ENCODE measurements at regions not wholly inside any gene's neighbourhood (a gene's known extent, or its start where the extent isn't known, plus 50 kb on each side); places are given as distances from the start of the nearest gene placed in this dataset.

- Histone ChIP-seq H3K4me3 (ENCODE audit: low read length) (no peak overlapping the region), H3K27ac (ENCODE audit: low read depth, low read length) (no peak overlapping the region), H3K36me3 (ENCODE audit: control insufficient read depth, insufficient read depth, low read length) (no peaks in the 10 kb centered on the region), H3K9ac (ENCODE audit: low read length) (no peak overlapping the region), H3K4me1 (ENCODE audit: control insufficient read depth, insufficient read depth, low read length) (no peaks in the 10 kb centered on the region), H3K27me3 (ENCODE audit: control insufficient read depth, insufficient read depth, low read length) (peaks cover 6% of the 10 kb centered on the region)
Observed at GRCh38 chr1:30649321-30649991, 73.9 kb downstream of the MATN1 start.

GRCh38 chr1:30648408-30649000 is 74.9 kb downstream of the MATN1 start:
- no peak overlapping the region for H3K27ac ChIP-seq (ENCODE audit: low read depth, low read length)
- peaks cover 6% of the 10 kb centered on the region for H3K27me3 ChIP-seq (ENCODE audit: control insufficient read depth, insufficient read depth, low read length)

GRCh38 chr1:30645807-30646206 is 77.6 kb downstream of the MATN1 start:
- H3K4me1 ChIP-seq (ENCODE audit: control insufficient read depth, insufficient read depth, low read length): no peaks in the 10 kb centered on the region
- no peak overlapping the region for H3K9ac ChIP-seq (ENCODE audit: low read length)
- H3K27ac ChIP-seq (ENCODE audit: low read depth, low read length): no peak overlapping the region
- no peak overlapping the region for H3K4me3 ChIP-seq (ENCODE audit: low read length)
- H3K27me3 ChIP-seq (ENCODE audit: control insufficient read depth, insufficient read depth, low read length): peaks cover 6% of the 10 kb centered on the region
- no peaks in the 10 kb centered on the region for H3K36me3 ChIP-seq (ENCODE audit: control insufficient read depth, insufficient read depth, low read length)

More at GRCh38 chr1:30648408-30649000, 74.9 kb downstream of the MATN1 start:
- Histone ChIP-seq H3K9ac (ENCODE audit: low read length) (no peak overlapping the region), H3K36me3 (ENCODE audit: control insufficient read depth, insufficient read depth, low read length) (no peaks in the 10 kb centered on the region), H3K4me1 (ENCODE audit: control insufficient read depth, insufficient read depth, low read length) (no peaks in the 10 kb centered on the region), H3K4me3 (ENCODE audit: low read length) (no peak overlapping the region)

- Histone ChIP-seq H3K4me3 (ENCODE audit: low read length) (no peak overlapping the region), H3K4me1 (ENCODE audit: control insufficient read depth, insufficient read depth, low read length) (no peaks in the 10 kb centered on the region), H3K27ac (ENCODE audit: low read depth, low read length) (no peak overlapping the region), H3K9ac (ENCODE audit: low read length) (no peak overlapping the region), H3K27me3 (ENCODE audit: control insufficient read depth, insufficient read depth, low read length) (no peaks in the 10 kb centered on the region), H3K36me3 (ENCODE audit: control insufficient read depth, insufficient read depth, low read length) (no peaks in the 10 kb centered on the region)
Observed at GRCh38 chr1:30642391-30643120, 80.8 kb downstream of the MATN1 start.

- Histone ChIP-seq H3K4me3 (ENCODE audit: low read length) (no peak overlapping the region), H3K4me1 (ENCODE audit: control insufficient read depth, insufficient read depth, low read length) (peaks cover 5% of the 10 kb centered on the region), H3K27me3 (ENCODE audit: control insufficient read depth, insufficient read depth, low read length) (no peaks in the 10 kb centered on the region), H3K27ac (ENCODE audit: low read depth, low read length) (no peak overlapping the region), H3K36me3 (ENCODE audit: control insufficient read depth, insufficient read depth, low read length) (no peaks in the 10 kb centered on the region), H3K9ac (ENCODE audit: low read length) (no peak overlapping the region)
Observed at GRCh38 chr1:30641572-30642353, 81.6 kb downstream of the MATN1 start.

- no peak overlapping the region for H3K4me3 ChIP-seq (ENCODE audit: low read length)
- H3K9ac ChIP-seq (ENCODE audit: low read length): no peak overlapping the region
- no peak overlapping the region for H3K27ac ChIP-seq (ENCODE audit: low read depth, low read length)
- H3K36me3 ChIP-seq (ENCODE audit: control insufficient read depth, insufficient read depth, low read length): no peaks in the 10 kb centered on the region
- peaks cover 5% of the 10 kb centered on the region for H3K4me1 ChIP-seq (ENCODE audit: control insufficient read depth, insufficient read depth, low read length)
- no peaks in the 10 kb centered on the region for H3K27me3 ChIP-seq (ENCODE audit: control insufficient read depth, insufficient read depth, low read length)
Observed at GRCh38 chr1:30639881-30640452, 83.4 kb downstream of the MATN1 start.

- Histone ChIP-seq H3K9ac (ENCODE audit: low read length) (no peak overlapping the region), H3K4me3 (ENCODE audit: low read length) (no peak overlapping the region), H3K27ac (ENCODE audit: low read depth, low read length) (no peak overlapping the region), H3K4me1 (ENCODE audit: control insufficient read depth, insufficient read depth, low read length) (peaks cover 5% of the 10 kb centered on the region), H3K36me3 (ENCODE audit: control insufficient read depth, insufficient read depth, low read length) (no peaks in the 10 kb centered on the region), H3K27me3 (ENCODE audit: control insufficient read depth, insufficient read depth, low read length) (no peaks in the 10 kb centered on the region)
Observed at GRCh38 chr1:30638811-30639210, 84.6 kb downstream of the MATN1 start.

GRCh38 chr1:30638086-30638485 is 85.3 kb downstream of the MATN1 start:
- Histone ChIP-seq H3K27ac (ENCODE audit: low read depth, low read length) (no peak overlapping the region), H3K36me3 (ENCODE audit: control insufficient read depth, insufficient read depth, low read length) (no peaks in the 10 kb centered on the region), H3K27me3 (ENCODE audit: control insufficient read depth, insufficient read depth, low read length) (no peaks in the 10 kb centered on the region), H3K4me1 (ENCODE audit: control insufficient read depth, insufficient read depth, low read length) (peaks cover 5% of the 10 kb centered on the region), H3K4me3 (ENCODE audit: low read length) (no peak overlapping the region), H3K9ac (ENCODE audit: low read length) (no peak overlapping the region)

GRCh38 chr1:30637183-30637980 is 86.0 kb downstream of the MATN1 start:
- no peaks in the 10 kb centered on the region for H3K36me3 ChIP-seq (ENCODE audit: control insufficient read depth, insufficient read depth, low read length)
- no peaks in the 10 kb centered on the region for H3K27me3 ChIP-seq (ENCODE audit: control insufficient read depth, insufficient read depth, low read length)
- H3K4me3 ChIP-seq (ENCODE audit: low read length): no peak overlapping the region
- H3K27ac ChIP-seq (ENCODE audit: low read depth, low read length): no peak overlapping the region
- H3K9ac ChIP-seq (ENCODE audit: low read length): no peak overlapping the region
- peaks cover 5% of the 10 kb centered on the region for H3K4me1 ChIP-seq (ENCODE audit: control insufficient read depth, insufficient read depth, low read length)

- Histone ChIP-seq H3K4me3 (ENCODE audit: low read length) (no peak overlapping the region), H3K27ac (ENCODE audit: low read depth, low read length) (no peak overlapping the region), H3K9ac (ENCODE audit: low read length) (no peak overlapping the region), H3K27me3 (ENCODE audit: control insufficient read depth, insufficient read depth, low read length) (no peaks in the 10 kb centered on the region), H3K4me1 (ENCODE audit: control insufficient read depth, insufficient read depth, low read length) (peaks cover 5% of the 10 kb centered on the region), H3K36me3 (ENCODE audit: control insufficient read depth, insufficient read depth, low read length) (no peaks in the 10 kb centered on the region)
Observed at GRCh38 chr1:30636621-30637020, 86.8 kb downstream of the MATN1 start.

GRCh38 chr1:30635391-30635975 is 87.9 kb downstream of the MATN1 start:
- no peaks in the 10 kb centered on the region for H3K36me3 ChIP-seq (ENCODE audit: control insufficient read depth, insufficient read depth, low read length)
- no peak overlapping the region for H3K4me3 ChIP-seq (ENCODE audit: low read length)
- H3K27me3 ChIP-seq (ENCODE audit: control insufficient read depth, insufficient read depth, low read length): no peaks in the 10 kb centered on the region
- no peak overlapping the region for H3K27ac ChIP-seq (ENCODE audit: low read depth, low read length)
- peaks cover 5% of the 10 kb centered on the region for H3K4me1 ChIP-seq (ENCODE audit: control insufficient read depth, insufficient read depth, low read length)
- no peak overlapping the region for H3K9ac ChIP-seq (ENCODE audit: low read length)
